ENCODE measurements at regions not wholly inside any gene's neighbourhood (a gene's known extent, or its start where the extent isn't known, plus 50 kb on each side); places are given as distances from the start of the nearest gene placed in this dataset.

- Histone ChIP-seq H3F3A (ENCODE audit: low read depth) (no peaks in the 10 kb centered on the region), H3K27me3 (no peaks in the 10 kb centered on the region), H3K9me3 (ENCODE audit: low read depth) (no peaks in the 10 kb centered on the region), H3K27ac (no peak overlapping the region), H2AFZ (replicated peaks) (no peak overlapping the region), H3K4me2 (no peak overlapping the region), H3K79me2 (ENCODE audit: low read depth) (no peaks in the 10 kb centered on the region), H3K36me3 (no peaks in the 10 kb centered on the region), H3K9ac (no peak overlapping the region), H4K20me1 (ENCODE audit: low read depth) (no peaks in the 10 kb centered on the region), H3K4me1 (peaks cover 6% of the 10 kb centered on the region), H3K4me3 (no peak overlapping the region)
- Mint-ChIP-seq H3K27ac (no peak overlapping the region), H3K4me1 (peaks cover 5% of the 10 kb centered on the region), H3K9me3 (no peaks in the 10 kb centered on the region), H3K27me3 (ENCODE audit: insufficient read depth, low read depth) (peaks cover 3% of the 10 kb centered on the region), H3K4me3 (no peak overlapping the region), H3K36me3 (no peaks in the 10 kb centered on the region)
- TF ChIP-seq EZH2phosphoT487 (IDR thresholded peaks at IDR 0.05) = no peak
- TF ChIP-seq CTCF (IDR thresholded peaks at IDR 0.05) = no peak
- TF ChIP-seq EZH2 (IDR thresholded peaks at IDR 0.05) = no peak
- DNase-seq (ENCODE audit: low spot score) = no peak
These were observed 349.1 kb upstream of the CCDC196 start for GRCh38 chr14:66137081-66137480.

DNA sequence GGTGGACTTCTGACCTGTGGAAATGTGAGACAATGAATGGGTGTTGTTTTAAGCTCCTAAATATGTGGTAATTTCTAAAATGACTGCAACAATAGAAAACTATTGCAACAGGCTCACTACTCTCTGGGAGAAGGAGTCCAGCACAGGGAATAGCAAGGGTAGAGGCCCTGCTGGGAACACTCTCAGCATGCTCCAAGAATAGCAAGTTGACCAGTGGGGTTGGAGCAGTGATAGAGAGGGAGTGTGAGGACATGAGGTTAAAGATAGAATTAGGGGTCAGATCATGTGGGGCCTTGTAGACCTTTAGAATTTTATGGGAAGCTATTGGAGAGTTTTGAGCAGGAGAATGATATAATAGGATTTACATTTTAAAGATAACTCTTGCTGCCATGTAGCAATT is 346.7 kb upstream of the CCDC196 start:
- H3K4me2 ChIP-seq = no peak overlapping the region
- H3K27ac Mint-ChIP-seq = no peak overlapping the region
- no peak overlapping the region for H3K9ac ChIP-seq
- no peaks in the 10 kb centered on the region for H3K79me2 ChIP-seq (ENCODE audit: low read depth)
- H3K27me3 Mint-ChIP-seq (ENCODE audit: insufficient read depth, low read depth) = peaks cover 7% of the 10 kb centered on the region
- H3F3A ChIP-seq (ENCODE audit: low read depth) = no peaks in the 10 kb centered on the region
- no peaks in the 10 kb centered on the region for H3K9me3 ChIP-seq (ENCODE audit: low read depth)
- H3K36me3 ChIP-seq = no peaks in the 10 kb centered on the region
- H3K9me3 Mint-ChIP-seq = no peaks in the 10 kb centered on the region
- H3K27ac ChIP-seq = no peak overlapping the region
- no peak overlapping the region for H3K4me3 ChIP-seq
- no peak for TF ChIP-seq EZH2 (IDR thresholded peaks at IDR 0.05)
- TF ChIP-seq CTCF (IDR thresholded peaks at IDR 0.05) = no peak
- TF ChIP-seq EZH2phosphoT487 (IDR thresholded peaks at IDR 0.05) = no peak
- no peak for DNase-seq (ENCODE audit: low spot score)
- no peaks in the 10 kb centered on the region for H3K36me3 Mint-ChIP-seq
- H3K4me1 ChIP-seq = peaks cover 12% of the 10 kb centered on the region
- no peak overlapping the region for H2AFZ ChIP-seq (replicated peaks)
- no peak overlapping the region for H3K4me3 Mint-ChIP-seq
- H3K27me3 ChIP-seq = no peaks in the 10 kb centered on the region
- no peaks in the 10 kb centered on the region for H4K20me1 ChIP-seq (ENCODE audit: low read depth)
- H3K4me1 Mint-ChIP-seq = peaks cover 5% of the 10 kb centered on the region

DNA sequence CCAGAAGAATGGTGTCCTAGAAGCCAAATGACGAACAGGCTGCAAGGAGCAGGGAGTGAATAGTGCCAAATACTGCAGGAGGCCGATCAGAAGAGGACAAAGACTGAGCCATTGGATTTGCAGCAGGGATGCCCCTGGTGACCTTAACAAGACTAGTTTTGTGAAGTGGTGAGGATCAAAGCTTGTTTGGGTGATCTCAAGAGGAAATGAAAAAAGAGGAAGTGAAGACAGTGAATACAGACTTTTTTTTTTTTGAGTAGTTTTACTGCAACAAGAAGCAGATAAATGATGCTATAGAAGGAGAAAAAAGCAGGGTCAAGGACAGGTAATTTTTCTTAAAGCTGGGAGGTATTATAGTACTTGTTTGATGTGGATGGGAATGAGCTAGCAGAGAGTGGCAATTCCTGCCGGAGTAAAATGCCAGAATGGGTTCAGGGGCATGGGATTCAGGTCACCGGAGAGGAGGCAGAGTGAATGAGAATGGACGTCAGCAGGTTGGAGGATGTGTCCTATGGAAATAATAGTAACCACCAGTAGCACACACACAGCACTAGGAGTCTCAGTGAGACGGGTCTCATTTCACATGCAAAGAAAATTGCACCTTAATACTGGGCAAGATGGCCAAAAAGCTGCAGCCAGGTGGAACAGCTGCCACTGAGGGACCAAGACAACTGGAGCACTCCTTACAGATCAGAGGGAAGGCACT is 345.8 kb upstream of the CCDC196 start:
- Mint-ChIP-seq H3K27ac (no peak overlapping the region), H3K27me3 (ENCODE audit: insufficient read depth, low read depth) (peaks cover 4% of the 10 kb centered on the region), H3K36me3 (no peaks in the 10 kb centered on the region), H3K4me1 (peaks cover 5% of the 10 kb centered on the region), H3K4me3 (no peak overlapping the region), H3K9me3 (peaks cover 3% of the 10 kb centered on the region)
- Histone ChIP-seq H3K36me3 (no peaks in the 10 kb centered on the region), H3K27ac (no peak overlapping the region), H3K27me3 (no peaks in the 10 kb centered on the region), H3K4me1 (peaks cover 12% of the 10 kb centered on the region), H3K4me2 (no peak overlapping the region), H3K79me2 (ENCODE audit: low read depth) (no peaks in the 10 kb centered on the region), H3K9me3 (ENCODE audit: low read depth) (no peaks in the 10 kb centered on the region), H3F3A (ENCODE audit: low read depth) (no peaks in the 10 kb centered on the region), H2AFZ (replicated peaks) (no peak overlapping the region), H3K9ac (no peak overlapping the region), H4K20me1 (ENCODE audit: low read depth) (no peaks in the 10 kb centered on the region), H3K4me3 (no peak overlapping the region)
- TF ChIP-seq EZH2phosphoT487 (IDR thresholded peaks at IDR 0.05) = no peak
- no peak for TF ChIP-seq EZH2 (IDR thresholded peaks at IDR 0.05)
- TF ChIP-seq CTCF (IDR thresholded peaks at IDR 0.05) = no peak
- no peak for DNase-seq (ENCODE audit: low spot score)

All from neural progenitor cell (in vitro differentiated cells).